ENCODE measurements at regions not wholly inside any gene's neighbourhood (a gene's known extent, or its start where the extent isn't known, plus 50 kb on each side); places are given as distances from the start of the nearest gene placed in this dataset.

GRCh38 chr10:118838364-118838763 lies 83.6 kb upstream of the CACUL1 start:
- Histone ChIP-seq H3K4me1 (ENCODE audit: control insufficient read depth in 2 of 2, insufficient read depth in 1 of 2, low read depth in 1 of 2, low read length in 2 of 2) (no peaks in the 10 kb centered on the region), H2AK5ac (ENCODE audit: low read depth, low read length) (no peak overlapping the region), H3K9ac (ENCODE audit: low read depth, low read length, poor library complexity) (no peak overlapping the region), H4K91ac (ENCODE audit: low read depth, low read length, poor library complexity) (no peak overlapping the region), H3K18ac (ENCODE audit: low read length) (no peak overlapping the region), H3K27me3 (ENCODE audit: control insufficient read depth in 3 of 3, insufficient read depth in 3 of 3, low read depth in 1 of 3, low read length in 3 of 3) (no peaks in the 10 kb centered on the region), H2BK12ac (ENCODE audit: low read length) (no peak overlapping the region), H2BK15ac (ENCODE audit: low read length) (no peak overlapping the region), H2BK120ac (ENCODE audit: low read depth, low read length) (no peak overlapping the region), H3K4me3 (ENCODE audit: low read length in 2 of 2) (no peak overlapping the region), H3K23ac (ENCODE audit: low read depth, low read length, poor library complexity) (no peak overlapping the region), H3K4me2 (ENCODE audit: insufficient read depth, low read length, poor library complexity, severe bottlenecking) (no peak overlapping the region), H3K9me3 (replicated peaks in 1 of 2; ENCODE audit: control insufficient read depth in 2 of 2, insufficient read depth in 1 of 2, low read depth in 1 of 2, low read length in 2 of 2) (no peaks in the 10 kb centered on the region), H2AFZ (ENCODE audit: low read length) (no peak overlapping the region), H3K36me3 (replicated peaks in 1 of 2; ENCODE audit: control insufficient read depth in 2 of 2, insufficient read depth in 2 of 2, low read length in 2 of 2) (no peaks in the 10 kb centered on the region), H2BK5ac (ENCODE audit: low read length) (no peak overlapping the region), H3K27ac (replicated peaks; ENCODE audit: low read length) (no peak overlapping the region), H3K4ac (ENCODE audit: low read length) (no peak overlapping the region), H3K79me1 (ENCODE audit: low read depth, low read length) (no peaks in the 10 kb centered on the region), H4K8ac (ENCODE audit: low read depth, low read length) (no peak overlapping the region), H3K14ac (ENCODE audit: low read length) (no peak overlapping the region)
- no CpG with 5 or more reads among the region's 4 CpGs for WGBS, 2 donors (ENCODE audit: extremely low coverage in 2 of 2, insufficient read length in 2 of 2, insufficient replicate concordance in 1 of 2)
- DNase-seq (ENCODE audit: low spot score): no peak

GRCh38 chr10:118839348-118839747 lies 84.6 kb upstream of the CACUL1 start:
- Histone ChIP-seq H2BK5ac (ENCODE audit: low read length) (no peak overlapping the region), H3K4me1 (ENCODE audit: control insufficient read depth in 2 of 2, insufficient read depth in 1 of 2, low read depth in 1 of 2, low read length in 2 of 2) (no peaks in the 10 kb centered on the region), H3K9me3 (replicated peaks in 1 of 2; ENCODE audit: control insufficient read depth in 2 of 2, insufficient read depth in 1 of 2, low read depth in 1 of 2, low read length in 2 of 2) (no peaks in the 10 kb centered on the region), H3K4me3 (ENCODE audit: low read length in 2 of 2) (no peak overlapping the region), H4K8ac (ENCODE audit: low read depth, low read length) (no peak overlapping the region), H3K36me3 (replicated peaks in 1 of 2; ENCODE audit: control insufficient read depth in 2 of 2, insufficient read depth in 2 of 2, low read length in 2 of 2) (no peaks in the 10 kb centered on the region), H3K27me3 (ENCODE audit: control insufficient read depth in 3 of 3, insufficient read depth in 3 of 3, low read depth in 1 of 3, low read length in 3 of 3) (no peaks in the 10 kb centered on the region), H2BK12ac (ENCODE audit: low read length) (no peak overlapping the region), H3K4me2 (ENCODE audit: insufficient read depth, low read length, poor library complexity, severe bottlenecking) (no peak overlapping the region), H3K4ac (ENCODE audit: low read length) (no peak overlapping the region), H3K27ac (replicated peaks; ENCODE audit: low read length) (no peak overlapping the region), H3K18ac (ENCODE audit: low read length) (no peak overlapping the region), H2BK15ac (ENCODE audit: low read length) (no peak overlapping the region), H3K14ac (ENCODE audit: low read length) (no peak overlapping the region), H2AK5ac (ENCODE audit: low read depth, low read length) (no peak overlapping the region), H3K23ac (ENCODE audit: low read depth, low read length, poor library complexity) (no peak overlapping the region), H2AFZ (ENCODE audit: low read length) (no peak overlapping the region), H2BK120ac (ENCODE audit: low read depth, low read length) (no peak overlapping the region), H3K9ac (ENCODE audit: low read depth, low read length, poor library complexity) (no peak overlapping the region), H4K91ac (ENCODE audit: low read depth, low read length, poor library complexity) (no peak overlapping the region), H3K79me1 (ENCODE audit: low read depth, low read length) (no peaks in the 10 kb centered on the region)
- no CpG with 5 or more reads among the region's 3 CpGs for WGBS, 2 donors (ENCODE audit: extremely low coverage in 2 of 2, insufficient read length in 2 of 2, insufficient replicate concordance in 1 of 2)
- DNase-seq (ENCODE audit: low spot score): no peak

GRCh38 chr10:118840071-118840775 lies 85.5 kb upstream of the CACUL1 start:
- Histone ChIP-seq H3K36me3 (replicated peaks in 1 of 2; ENCODE audit: control insufficient read depth in 2 of 2, insufficient read depth in 2 of 2, low read length in 2 of 2) (no peaks in the 10 kb centered on the region), H3K4me3 (ENCODE audit: low read length in 2 of 2) (no peak overlapping the region), H3K9me3 (replicated peaks in 1 of 2; ENCODE audit: control insufficient read depth in 2 of 2, insufficient read depth in 1 of 2, low read depth in 1 of 2, low read length in 2 of 2) (no peaks in the 10 kb centered on the region), H2BK5ac (ENCODE audit: low read length) (no peak overlapping the region), H3K79me1 (ENCODE audit: low read depth, low read length) (no peaks in the 10 kb centered on the region), H3K4ac (ENCODE audit: low read length) (no peak overlapping the region), H3K18ac (ENCODE audit: low read length) (no peak overlapping the region), H2BK12ac (ENCODE audit: low read length) (no peak overlapping the region), H4K91ac (ENCODE audit: low read depth, low read length, poor library complexity) (no peak overlapping the region), H4K8ac (ENCODE audit: low read depth, low read length) (no peak overlapping the region), H3K9ac (ENCODE audit: low read depth, low read length, poor library complexity) (no peak overlapping the region), H3K27me3 (ENCODE audit: control insufficient read depth in 3 of 3, insufficient read depth in 3 of 3, low read depth in 1 of 3, low read length in 3 of 3) (no peaks in the 10 kb centered on the region), H3K27ac (replicated peaks; ENCODE audit: low read length) (no peak overlapping the region), H2AK5ac (ENCODE audit: low read depth, low read length) (no peak overlapping the region), H3K23ac (ENCODE audit: low read depth, low read length, poor library complexity) (no peak overlapping the region), H2AFZ (ENCODE audit: low read length) (no peak overlapping the region), H2BK15ac (ENCODE audit: low read length) (no peak overlapping the region), H3K4me1 (ENCODE audit: control insufficient read depth in 2 of 2, insufficient read depth in 1 of 2, low read depth in 1 of 2, low read length in 2 of 2) (no peaks in the 10 kb centered on the region), H2BK120ac (ENCODE audit: low read depth, low read length) (no peak overlapping the region), H3K4me2 (ENCODE audit: insufficient read depth, low read length, poor library complexity, severe bottlenecking) (no peak overlapping the region), H3K14ac (ENCODE audit: low read length) (no peak overlapping the region)
- DNase-seq (ENCODE audit: low spot score): no peak
- WGBS, 2 donors (ENCODE audit: extremely low coverage in 2 of 2, insufficient read length in 2 of 2, insufficient replicate concordance in 1 of 2): no CpG with 5 or more reads among the region's 12 CpGs

GRCh38 chr10:118840776-118841468 lies 86.2 kb upstream of the CACUL1 start:
- no peak for DNase-seq (ENCODE audit: low spot score)
- no peak overlapping the region for H2BK120ac ChIP-seq (ENCODE audit: low read depth, low read length)

More at GRCh38 chr10:118840776-118841468, 86.2 kb upstream of the CACUL1 start:
- Histone ChIP-seq H2BK15ac (ENCODE audit: low read length) (no peak overlapping the region), H2BK5ac (ENCODE audit: low read length) (no peak overlapping the region), H3K23ac (ENCODE audit: low read depth, low read length, poor library complexity) (no peak overlapping the region), H3K9me3 (replicated peaks in 1 of 2; ENCODE audit: control insufficient read depth in 2 of 2, insufficient read depth in 1 of 2, low read depth in 1 of 2, low read length in 2 of 2) (no peaks in the 10 kb centered on the region), H3K27me3 (ENCODE audit: control insufficient read depth in 3 of 3, insufficient read depth in 3 of 3, low read depth in 1 of 3, low read length in 3 of 3) (no peaks in the 10 kb centered on the region), H3K79me1 (ENCODE audit: low read depth, low read length) (no peaks in the 10 kb centered on the region), H3K9ac (ENCODE audit: low read depth, low read length, poor library complexity) (no peak overlapping the region), H3K4me3 (ENCODE audit: low read length in 2 of 2) (no peak overlapping the region), H3K36me3 (replicated peaks in 1 of 2; ENCODE audit: control insufficient read depth in 2 of 2, insufficient read depth in 2 of 2, low read length in 2 of 2) (no peaks in the 10 kb centered on the region), H2AK5ac (ENCODE audit: low read depth, low read length) (no peak overlapping the region), H3K4me1 (ENCODE audit: control insufficient read depth in 2 of 2, insufficient read depth in 1 of 2, low read depth in 1 of 2, low read length in 2 of 2) (no peaks in the 10 kb centered on the region), H4K91ac (ENCODE audit: low read depth, low read length, poor library complexity) (no peak overlapping the region), H2BK12ac (ENCODE audit: low read length) (no peak overlapping the region), H3K18ac (ENCODE audit: low read length) (no peak overlapping the region), H2AFZ (ENCODE audit: low read length) (no peak overlapping the region), H4K8ac (ENCODE audit: low read depth, low read length) (no peak overlapping the region), H3K27ac (replicated peaks; ENCODE audit: low read length) (no peak overlapping the region), H3K4me2 (ENCODE audit: insufficient read depth, low read length, poor library complexity, severe bottlenecking) (no peak overlapping the region), H3K14ac (ENCODE audit: low read length) (no peak overlapping the region), H3K4ac (ENCODE audit: low read length) (no peak overlapping the region)
- WGBS, 2 donors (ENCODE audit: extremely low coverage in 2 of 2, insufficient read length in 2 of 2, insufficient replicate concordance in 1 of 2): no CpG with 5 or more reads among the region's 11 CpGs
